HG03025 (cell line): ENCODE measurements at regions not wholly inside any gene's neighbourhood (a gene's known extent, or its start where the extent isn't known, plus 50 kb on each side); places are given as distances from the start of the nearest gene placed in this dataset.

Experiments
- ATAC-seq: cut with Tn5 transposase; IDR thresholded peaks from one replicate; pipeline ENCODE4 v1.9.1; 2021; ENCODE audit warnings: mild to moderate bottlenecking, moderate library complexity; ENCODE audit not compliant: unreplicated experiment, low FRiP score

DNA sequence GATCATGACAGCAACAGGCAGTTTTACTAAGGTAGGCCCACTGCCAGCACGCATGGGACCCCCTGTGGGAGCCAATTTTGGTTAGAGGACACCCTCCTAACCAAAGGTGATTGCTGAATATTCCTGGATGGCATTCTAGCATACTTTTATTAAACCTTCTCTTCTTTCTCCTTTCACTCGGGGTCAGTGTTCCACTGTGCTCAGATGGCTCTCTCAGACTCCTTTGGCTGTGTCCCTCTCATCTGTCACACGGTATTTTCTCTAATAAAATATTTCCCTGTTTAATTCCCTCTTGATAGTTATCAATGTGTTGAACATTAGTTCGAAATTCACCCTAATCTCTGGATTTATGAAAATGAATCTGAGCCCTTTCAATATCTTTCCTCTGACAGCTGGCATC is 1315.3 kb downstream of the FSTL5 start:
- no peak for ATAC-seq

GRCh38 chr4:160848901-160849760 is 1314.7 kb downstream of the FSTL5 start:
- ATAC-seq = no peak

DNA sequence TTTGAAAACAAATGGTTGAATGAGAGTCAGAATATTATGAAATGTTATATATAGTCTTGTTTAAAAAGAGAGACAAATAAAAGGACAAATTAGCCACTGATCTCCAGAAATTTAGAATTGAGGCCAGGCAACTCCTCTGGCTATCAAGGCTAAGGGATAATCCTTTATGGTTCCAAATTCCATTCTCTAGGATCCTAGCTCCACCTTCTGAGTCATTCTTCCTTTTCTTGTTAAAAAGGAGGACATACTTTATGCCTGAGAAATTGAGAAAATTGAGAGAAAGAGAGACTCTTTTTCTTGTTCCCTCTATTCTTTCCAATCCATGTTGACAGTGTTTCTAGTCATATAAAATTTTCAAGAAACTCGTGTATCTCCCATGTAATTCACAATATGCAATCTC is 1299.5 kb downstream of the FSTL5 start:
- no peak for ATAC-seq

DNA sequence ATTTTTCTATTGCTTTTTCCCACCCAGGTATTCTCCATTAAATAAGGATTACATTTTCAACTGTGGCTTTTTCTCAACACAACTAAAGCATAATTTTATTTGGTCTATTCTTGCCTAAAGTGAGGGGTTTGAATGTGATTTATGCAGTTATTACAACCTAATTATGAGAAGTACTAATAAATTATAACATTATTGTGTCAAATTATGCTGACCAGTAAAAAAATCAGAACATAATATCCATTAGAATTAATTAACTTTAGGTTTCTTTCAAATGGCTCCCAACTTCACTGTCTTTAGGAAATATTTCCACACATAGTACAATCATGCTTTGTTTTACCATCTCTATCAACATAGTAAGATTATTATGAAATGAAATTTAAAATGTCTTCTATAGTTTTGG is 1293.9 kb downstream of the FSTL5 start:
- no peak for ATAC-seq

DNA sequence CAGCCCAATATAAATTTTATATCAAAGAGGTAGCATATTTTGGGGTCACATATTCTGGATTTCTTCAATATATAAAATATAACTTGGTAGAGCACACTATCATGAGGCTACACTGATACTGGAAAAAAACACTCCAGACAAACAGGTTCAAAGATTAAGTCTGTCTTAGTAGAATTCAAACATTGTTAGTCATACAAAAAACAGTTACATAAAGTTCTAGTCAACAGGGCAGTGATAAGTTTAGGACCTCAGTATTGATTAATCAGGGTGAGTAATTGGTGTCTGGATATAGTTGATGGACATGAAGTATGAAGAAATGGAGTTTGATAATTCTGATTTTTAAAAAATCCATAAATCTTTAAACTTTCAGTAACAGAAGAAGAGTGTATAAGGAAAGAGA is 1291.3 kb downstream of the FSTL5 start:
- ATAC-seq = no peak

DNA sequence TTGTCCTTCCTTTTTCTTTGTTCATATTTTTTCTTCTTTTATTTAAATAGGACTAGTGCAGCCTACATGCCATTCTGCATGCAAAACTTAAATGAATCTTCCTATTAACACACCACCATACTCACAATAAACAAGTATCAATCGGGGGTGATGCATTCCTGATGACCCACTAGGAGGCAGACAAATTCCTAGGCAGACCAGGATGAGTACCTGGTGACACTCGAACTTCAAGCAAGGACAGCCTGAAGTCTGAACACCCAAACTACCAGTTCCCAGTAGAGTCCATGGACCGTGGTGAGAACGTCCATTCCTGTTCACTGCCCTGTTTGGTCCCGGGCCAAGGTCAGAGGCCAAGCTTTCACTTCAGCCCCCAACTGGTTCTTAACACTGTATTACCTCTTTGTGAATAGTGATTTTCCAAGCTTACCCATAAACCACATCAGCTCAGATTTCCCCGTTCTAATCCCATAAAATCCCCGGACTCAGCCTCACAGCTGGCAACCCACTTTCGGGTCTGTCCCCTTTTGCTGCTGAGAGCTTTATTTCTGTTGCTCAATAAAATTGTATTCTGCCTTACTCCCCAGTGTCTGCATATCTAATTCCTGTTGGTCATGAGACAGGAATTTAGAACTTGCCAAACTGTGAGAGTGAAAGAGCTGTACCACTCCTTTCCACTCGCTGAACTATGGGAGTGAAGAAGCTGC is 1286.6 kb downstream of the FSTL5 start:
- no peak for ATAC-seq

- ATAC-seq = no peak
Measured at GRCh38 chr4:160880180-160880579, 1283.6 kb downstream of the FSTL5 start.

- ATAC-seq = no peak
Measured at GRCh38 chr4:160887668-160888067, 1276.1 kb downstream of the FSTL5 start.

- no peak for ATAC-seq
Measured at GRCh38 chr4:160894128-160894527, 1269.7 kb downstream of the FSTL5 start.

DNA sequence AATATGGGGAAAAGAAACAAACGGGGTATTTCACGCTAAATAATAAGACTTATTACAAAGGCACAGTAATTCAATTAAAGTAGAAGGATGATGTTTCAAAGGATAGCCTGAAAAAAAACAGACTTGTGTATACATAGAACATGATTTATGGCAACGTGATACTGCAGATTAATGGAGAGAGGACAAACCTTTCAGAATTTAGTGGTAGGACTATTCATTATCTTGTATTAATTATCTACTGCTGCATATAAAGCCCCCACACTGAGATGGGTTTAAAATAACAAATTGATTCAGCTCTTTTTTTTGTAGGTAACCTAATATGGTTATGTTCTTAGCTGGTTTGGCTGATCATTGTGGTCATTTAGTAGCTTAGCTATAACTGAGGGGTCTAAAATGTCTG is 1269.0 kb downstream of the FSTL5 start:
- ATAC-seq = no peak

- ATAC-seq = no peak
Measured at GRCh38 chr4:160927311-160927710, 1236.5 kb downstream of the FSTL5 start.

DNA sequence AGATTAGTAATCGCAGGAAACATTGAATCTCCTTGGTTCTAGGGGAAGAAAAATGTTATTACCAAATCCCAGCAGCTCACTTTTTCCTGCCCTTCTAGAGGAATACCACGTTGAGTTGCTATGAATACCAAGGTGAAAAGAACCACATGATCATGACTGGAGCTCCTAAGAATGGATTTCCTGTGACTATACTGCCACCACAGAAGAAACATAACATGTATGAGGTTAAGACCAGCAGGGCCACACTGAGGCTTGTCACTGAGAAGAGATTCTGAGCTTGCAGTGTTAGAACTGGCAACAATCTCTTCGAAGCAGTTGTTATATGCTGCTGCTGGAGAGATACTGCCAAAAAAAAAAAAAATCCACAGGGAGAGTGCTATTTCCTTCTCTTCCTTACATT is 1235.3 kb downstream of the FSTL5 start:
- no peak for ATAC-seq

DNA sequence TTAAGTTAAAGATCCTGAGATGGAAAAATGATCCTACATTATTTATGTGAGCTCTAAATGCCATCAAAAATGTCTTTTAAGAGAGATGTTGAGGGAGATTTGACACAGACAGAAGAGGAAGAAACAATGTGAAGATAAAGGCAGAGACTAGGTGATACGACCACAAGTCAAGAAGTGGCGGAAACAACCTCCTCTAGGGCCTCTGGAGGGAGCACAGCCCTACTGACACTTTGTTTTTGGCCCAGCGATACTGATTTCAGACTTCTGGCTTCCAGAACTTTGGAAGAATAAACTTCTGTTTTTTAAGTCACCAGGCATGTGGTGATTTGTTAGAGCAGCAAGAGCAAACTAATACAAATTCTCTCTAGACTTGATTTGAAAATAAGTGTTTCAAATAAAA is 1216.1 kb downstream of the FSTL5 start:
- ATAC-seq = no peak

DNA sequence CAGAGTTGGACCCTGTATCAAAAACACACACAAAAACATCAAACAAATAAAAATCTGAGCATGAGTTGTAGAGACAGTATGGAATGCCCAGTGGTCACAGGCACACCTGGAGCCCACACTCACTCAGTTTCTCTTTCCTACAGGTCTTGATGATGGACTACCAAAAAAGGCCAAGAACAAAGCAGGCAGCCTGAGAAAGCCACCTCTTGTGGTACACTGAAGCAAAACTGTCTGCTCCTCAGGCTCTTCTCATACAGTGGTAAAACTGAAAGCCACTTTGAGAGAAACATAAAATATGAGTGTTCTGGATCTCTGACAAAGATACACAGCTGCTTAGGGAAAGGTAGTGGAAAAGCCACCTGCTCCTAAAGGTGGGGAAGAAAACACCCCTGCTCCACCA is 1206.9 kb downstream of the FSTL5 start:
- no peak for ATAC-seq

- no peak for ATAC-seq
Measured at GRCh38 chr4:160969925-160970324, 1193.9 kb downstream of the FSTL5 start.

- no peak for ATAC-seq
Measured at GRCh38 chr4:160980091-160980490, 1183.7 kb downstream of the FSTL5 start.

DNA sequence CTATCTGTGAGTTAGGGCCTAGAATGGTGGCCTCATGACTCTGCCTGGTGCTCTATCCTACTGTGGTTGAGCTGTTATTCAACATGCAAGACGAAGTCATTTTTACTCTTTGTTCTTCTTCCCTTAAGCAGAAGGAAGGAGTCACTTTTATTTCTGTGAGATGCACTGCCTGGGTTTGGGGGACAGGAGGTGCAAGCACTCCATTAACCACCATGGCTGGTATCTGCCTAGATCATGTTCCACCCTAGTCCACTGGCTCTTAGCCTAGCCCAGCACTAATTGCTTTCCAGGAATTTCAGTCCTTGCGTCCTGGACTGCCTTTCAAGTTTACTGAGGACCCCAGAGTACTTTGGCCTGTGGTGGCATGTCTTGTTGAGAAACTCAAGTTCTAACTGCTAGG is 1182.7 kb downstream of the FSTL5 start:
- ATAC-seq = no peak

DNA sequence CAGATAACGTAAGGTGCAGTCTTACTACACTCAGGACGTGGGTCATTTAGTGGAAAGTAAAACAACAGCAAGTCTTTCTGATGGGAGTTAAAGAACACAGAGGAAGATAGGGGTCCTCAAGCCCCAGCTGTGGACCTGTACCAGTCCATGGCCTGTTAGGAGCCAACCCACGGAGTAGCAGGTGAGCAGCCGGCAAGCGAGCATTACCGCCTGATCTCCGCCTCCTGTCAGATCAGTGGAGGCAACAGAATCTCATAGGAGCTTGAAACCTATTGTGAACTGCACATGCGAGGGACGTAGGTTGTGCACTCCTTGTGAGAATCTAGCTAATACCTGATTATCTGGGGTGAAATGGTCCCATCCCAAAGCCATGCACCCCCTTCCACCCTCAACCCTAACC is 1180.8 kb downstream of the FSTL5 start:
- ATAC-seq = no peak

- ATAC-seq = no peak
Measured at GRCh38 chr4:161002386-161002785, 1161.4 kb downstream of the FSTL5 start.

- no peak for ATAC-seq
Measured at GRCh38 chr4:161003418-161004057, 1160.3 kb downstream of the FSTL5 start.

GRCh38 chr4:161005746-161006145 is 1158.1 kb downstream of the FSTL5 start:
- ATAC-seq = no peak

GRCh38 chr4:161008527-161008926 is 1155.3 kb downstream of the FSTL5 start:
- no peak for ATAC-seq
